ENCODE measurements at regions not wholly inside any gene's neighbourhood (a gene's known extent, or its start where the extent isn't known, plus 50 kb on each side); places are given as distances from the start of the nearest gene placed in this dataset.
A peak's percentile ranks its signal among the peaks of the same experiment; 100 is the strongest.
"Not testable (repeated sequence)": the region's sequence is repeated elsewhere in the genome, so short reads cannot be mapped to it uniquely, and the experiment has no call there.

- DNase-seq, result no peak
Observed at GRCh38 chr2:207375207-207375875, 154.4 kb upstream of the CREB1 start.

GRCh38 chr2:207378620-207379019 lies 151.1 kb upstream of the CREB1 start:
- DNase-seq, result not testable (repeated sequence)

- no peak for DNase-seq
Observed at GRCh38 chr2:207385076-207385475, 144.7 kb upstream of the CREB1 start.

- DNase-seq, result no peak
Observed at GRCh38 chr2:207385903-207386302, 143.9 kb upstream of the CREB1 start.

- DNase-seq, result no peak
Observed at GRCh38 chr2:207387001-207387571, 142.7 kb upstream of the CREB1 start.

- DNase-seq, result no peak
Observed at GRCh38 chr2:207390302-207391095, 139.3 kb upstream of the CREB1 start.

- DNase-seq, result no peak
Observed at GRCh38 chr2:207394203-207394781, 135.5 kb upstream of the CREB1 start.

- DNase-seq, result peak; percentile 46
Observed at GRCh38 chr2:207394812-207395534, 134.8 kb upstream of the CREB1 start.

- DNase-seq, result no peak
Observed at GRCh38 chr2:207395535-207396251, 134.1 kb upstream of the CREB1 start.

- no peak for DNase-seq
Observed at GRCh38 chr2:207397917-207398655, 131.7 kb upstream of the CREB1 start.

GRCh38 chr2:207399301-207399700 lies 130.5 kb upstream of the CREB1 start:
- DNase-seq, result no peak

GRCh38 chr2:207401338-207401737 lies 128.4 kb upstream of the CREB1 start:
- DNase-seq, result no peak

- no peak for DNase-seq
Observed at GRCh38 chr2:207403141-207403540, 126.6 kb upstream of the CREB1 start.

GRCh38 chr2:207403950-207404349 lies 125.8 kb upstream of the CREB1 start:
- no peak for DNase-seq

GRCh38 chr2:207405150-207405549 lies 124.6 kb upstream of the CREB1 start:
- DNase-seq, result no peak

- no peak for DNase-seq
Observed at GRCh38 chr2:207408086-207408794, 121.5 kb upstream of the CREB1 start.

- DNase-seq, result no peak
Observed at GRCh38 chr2:207409517-207409916, 120.2 kb upstream of the CREB1 start.

GRCh38 chr2:207412787-207413310 lies 116.9 kb upstream of the CREB1 start:
- no peak for DNase-seq

- no peak for DNase-seq
Observed at GRCh38 chr2:207413376-207413907, 116.3 kb upstream of the CREB1 start.

- no peak for DNase-seq
Observed at GRCh38 chr2:207416111-207416510, 113.7 kb upstream of the CREB1 start.

All from stimulated activated CD4-positive, alpha-beta T cell treated with anti-CD3 and anti-CD28 coated beads, Interleukin-4, amount 100 ng/mL, for 24 hours (primary cell).